Spleen (tissue), 7 donors: ENCODE measurements at regions not wholly inside any gene's neighbourhood (a gene's known extent, or its start where the extent isn't known, plus 50 kb on each side); places are given as distances from the start of the nearest gene placed in this dataset.

Experiments
- CTCF ChIP-seq, 11 experiments: fragments of 200-600 bp in 7 of 11; fragments of 450-650 bp in 4 of 11; sonication (generic) in 4 of 11; IDR thresholded peaks in 8 of 11; conservative IDR thresholded peaks in 3 of 11; 1 replicate in 7 of 11; 2 replicates in 4 of 11; pipeline versions ENCODE4 v1.4.0 to v1.8.0; 2016 to 2021; ENCODE audit warnings: antibody characterized with exemption in 11 of 11, inconsistent platforms in 4 of 11, mild to moderate bottlenecking in 1 of 11
- POLR2A ChIP-seq, 3 donors: fragments of 450-650 bp; IDR thresholded peaks; one replicate each; pipeline ENCODE4 v1.5.1; 2017; ENCODE audit warnings: antibody characterized with exemption in 3 of 3, mild to moderate bottlenecking in 1 of 3
- POLR2AphosphoS5 ChIP-seq, 3 donors: sonication (generic); formaldehyde crosslinking; IDR thresholded peaks; one replicate each; pipeline ENCODE4 v1.5.1; 2017; ENCODE audit warnings: antibody characterized with exemption in 3 of 3
- donor health status: DM: no; HTN: no; CAD: no; lungs with moderate emphysema.
- donor health status: DM: no; HTN: no; CAD: no.
- donor health status: DM: no; HTN: no; CAD: no.

- no peak for TF ChIP-seq POLR2A (IDR thresholded peaks at IDR 0.05)
- TF ChIP-seq CTCF (IDR thresholded peaks at IDR 0.05 in 8 of 11, conservative IDR thresholded peaks at IDR 0.05 in 3 of 11), result no peak
- TF ChIP-seq POLR2AphosphoS5 (IDR thresholded peaks at IDR 0.05), result no peak
Measured at GRCh38 chr4:164524789-164525188, 229.1 kb upstream of the SMIM31 start.
